ENCODE measurements at regions not wholly inside any gene's neighbourhood (a gene's known extent, or its start where the extent isn't known, plus 50 kb on each side); places are given as distances from the start of the nearest gene placed in this dataset.

GRCh38 chr15:81851757-81852156 is 194.1 kb downstream of the MEX3B start:
- no peak for TF ChIP-seq MTA3 (IDR thresholded peaks at IDR 0.05; ENCODE audit: borderline replicate concordance)
- TF ChIP-seq ID3 (CRISPR knock-in tag; IDR thresholded peaks at IDR 0.05): no peak
- no peak for TF ChIP-seq ID3 (tag; IDR thresholded peaks at IDR 0.05)
- no peak for TF ChIP-seq GABPA (tag; conservative IDR thresholded peaks at IDR 0.05; ENCODE audit: low read depth)
- TF ChIP-seq POLR2AphosphoS5 (IDR thresholded peaks at IDR 0.05; ENCODE audit: control insufficient read depth, insufficient read depth, low read depth, low read length): no peak
- TF ChIP-seq ZNF431 (CRISPR knock-in tag; IDR thresholded peaks at IDR 0.05): no peak
- no peak for TF ChIP-seq MAX (CRISPR knock-in tag; IDR thresholded peaks at IDR 0.05)
- TF ChIP-seq CCAR2 (IDR thresholded peaks at IDR 0.05; ENCODE audit: low read depth, low read length): no peak
- no peak for TF ChIP-seq ZBTB26 (CRISPR knock-in tag; IDR thresholded peaks at IDR 0.05)
- no peak for TF ChIP-seq PREB (CRISPR knock-in tag; IDR thresholded peaks at IDR 0.05)
- TF ChIP-seq ZBTB8A (IDR thresholded peaks at IDR 0.05; ENCODE audit: partially characterized antibody): no peak
